GM12892 (cell line): ENCODE measurements at regions not wholly inside any gene's neighbourhood (a gene's known extent, or its start where the extent isn't known, plus 50 kb on each side); places are given as distances from the start of the nearest gene placed in this dataset.

ENCODE experiments used
- POLR2A ChIP-seq: IDR thresholded peaks from 2 replicates; pipeline ENCODE4 v1.6.1; 2011; ENCODE audit warnings: low read depth, low read length, control low read depth
- POLR2AphosphoS5 ChIP-seq: IDR thresholded peaks from 2 replicates; pipeline ENCODE4 v1.6.1; 2011; ENCODE audit warnings: low read depth, low read length, control low read depth

GRCh38 chr1:73910062-73910461 lies 287.9 kb downstream of the LRRIQ3 start:
- TF ChIP-seq POLR2AphosphoS5: no peak
- TF ChIP-seq POLR2A: no peak
